Muscle of leg (tissue), 3 donors: ENCODE measurements at regions not wholly inside any gene's neighbourhood (a gene's known extent, or its start where the extent isn't known, plus 50 kb on each side); places are given as distances from the start of the nearest gene placed in this dataset.

Experiments
- DNase-seq: peaks from one replicate; pipeline ENCODE4 v3.0.0; 2013
- H3K27ac ChIP-seq: one replicate; pipeline ENCODE4 v1.5.1; 2013; ENCODE audit warnings: mild to moderate bottlenecking, low read length, control low read depth
- H3K27me3 ChIP-seq: one replicate; pipeline ENCODE4 v1.6.1; 2013; ENCODE audit warnings: low read length; ENCODE audit not compliant: control insufficient read depth, insufficient read depth
- H3K36me3 ChIP-seq: one replicate; pipeline ENCODE4 v1.6.1; 2013; ENCODE audit warnings: low read length; ENCODE audit not compliant: control insufficient read depth, insufficient read depth
- H3K4me1 ChIP-seq: one replicate; pipeline ENCODE4 v1.6.1; 2013; ENCODE audit warnings: low read length; ENCODE audit not compliant: control insufficient read depth, insufficient read depth
- H3K4me3 ChIP-seq: one replicate; pipeline ENCODE4 v1.5.1; 2013; ENCODE audit warnings: low read length, control low read depth
- H3K9me3 ChIP-seq: replicated peaks from 2 replicates; pipeline ENCODE4 v1.6.1; 2013; ENCODE audit warnings: low read depth, low read length; ENCODE audit not compliant: control insufficient read depth
- WGBS: methylation state at CpG from one replicate; pipeline ENCODE4 v1.1.5; 2013; ENCODE audit warnings: missing lambda C conversion rate; ENCODE audit not compliant: insufficient coverage; 5-methylcytosine and 5-hydroxymethylcytosine counted together

DNA sequence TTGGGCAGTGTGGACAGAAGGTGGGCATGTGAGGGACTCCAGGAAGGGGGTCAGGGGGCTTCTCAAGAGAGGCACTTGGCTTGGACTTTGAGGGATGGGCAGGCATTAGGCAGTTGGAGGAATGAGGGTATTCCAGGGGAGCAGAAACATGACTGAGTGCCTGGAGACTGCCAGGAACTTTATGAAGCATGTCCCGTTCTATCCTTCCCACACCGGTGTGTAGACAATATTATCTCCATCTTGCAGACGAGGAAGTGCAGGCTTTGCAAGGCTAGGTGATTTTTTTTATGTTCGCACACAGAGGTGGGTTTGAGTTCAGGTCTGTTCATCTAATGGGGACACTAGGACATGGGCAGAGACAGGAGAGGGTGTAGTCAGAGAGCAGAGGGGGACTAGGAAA, 162.7 kb downstream of the RPS24 start:
- peaks cover 15% of the 10 kb centered on the region for H3K27me3 ChIP-seq
- no peaks in the 10 kb centered on the region for H3K36me3 ChIP-seq
- no peak overlapping the region for H3K27ac ChIP-seq
- H3K9me3 ChIP-seq: peaks cover 11% of the 10 kb centered on the region
- 80% methylated on average over 1 of the region's 4 CpGs for WGBS
- peaks cover 3% of the 10 kb centered on the region for H3K4me1 ChIP-seq
- no peak for DNase-seq
- H3K4me3 ChIP-seq: no peak overlapping the region

GRCh38 chr10:78196964-78197363, 163.3 kb downstream of the RPS24 start:
- no peak for DNase-seq
- Histone ChIP-seq H3K36me3 (no peaks in the 10 kb centered on the region), H3K27ac (no peak overlapping the region), H3K4me3 (no peak overlapping the region), H3K9me3 (peaks cover 11% of the 10 kb centered on the region), H3K4me1 (peaks cover 3% of the 10 kb centered on the region), H3K27me3 (peaks cover 15% of the 10 kb centered on the region)
- WGBS: 73% methylated on average over 2 of the region's 2 CpGs

- Histone ChIP-seq H3K36me3 (no peaks in the 10 kb centered on the region), H3K27ac (no peak overlapping the region), H3K4me3 (no peak overlapping the region), H3K4me1 (peaks cover 3% of the 10 kb centered on the region), H3K27me3 (peaks cover 10% of the 10 kb centered on the region), H3K9me3 (peaks cover 11% of the 10 kb centered on the region)
- 71% methylated on average over 1 of the region's 2 CpGs for WGBS
- no peak for DNase-seq
These were observed 164.1 kb downstream of the RPS24 start for GRCh38 chr10:78197628-78198272.

DNA sequence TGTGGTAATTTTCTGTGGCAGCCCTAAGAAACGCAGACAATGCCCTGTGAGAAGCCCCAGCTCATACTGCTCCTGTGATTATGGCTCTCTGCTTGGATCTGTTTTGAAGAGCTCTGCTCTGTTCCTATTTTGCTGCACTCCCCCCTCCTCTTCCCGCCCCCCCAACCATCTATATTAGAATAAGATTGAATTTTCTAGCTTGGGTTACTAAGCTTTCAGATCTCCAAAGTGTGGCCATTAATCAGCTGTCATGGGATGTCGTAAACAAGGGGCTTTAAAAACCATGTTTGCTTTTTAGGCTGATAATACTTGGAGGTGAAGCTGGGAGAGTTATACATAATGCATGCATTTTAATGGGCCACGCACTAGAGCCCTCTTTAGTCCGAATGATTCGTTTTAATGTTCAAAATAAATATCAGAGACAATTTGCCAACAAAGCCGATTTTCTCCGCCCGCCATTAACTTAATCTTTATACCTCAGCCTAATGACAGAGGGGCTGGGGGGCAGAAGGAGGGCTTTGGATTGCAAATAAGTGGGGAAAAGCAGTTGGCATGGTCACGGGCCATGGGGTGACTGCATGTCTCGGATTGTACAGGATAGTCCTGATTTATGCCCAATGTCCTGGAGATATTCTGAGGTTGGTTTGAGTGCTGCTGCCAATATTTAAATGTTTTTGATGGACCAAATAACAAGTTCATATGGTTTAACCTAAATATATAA, 165.5 kb downstream of the RPS24 start:
- H3K4me3 ChIP-seq: no peak overlapping the region
- no peak overlapping the region for H3K27ac ChIP-seq
- H3K27me3 ChIP-seq: peaks cover 6% of the 10 kb centered on the region
- WGBS: 74% methylated on average over 2 of the region's 11 CpGs
- no peaks in the 10 kb centered on the region for H3K9me3 ChIP-seq
- H3K36me3 ChIP-seq: no peaks in the 10 kb centered on the region
- H3K4me1 ChIP-seq: peaks cover 3% of the 10 kb centered on the region
- no peak for DNase-seq

DNA sequence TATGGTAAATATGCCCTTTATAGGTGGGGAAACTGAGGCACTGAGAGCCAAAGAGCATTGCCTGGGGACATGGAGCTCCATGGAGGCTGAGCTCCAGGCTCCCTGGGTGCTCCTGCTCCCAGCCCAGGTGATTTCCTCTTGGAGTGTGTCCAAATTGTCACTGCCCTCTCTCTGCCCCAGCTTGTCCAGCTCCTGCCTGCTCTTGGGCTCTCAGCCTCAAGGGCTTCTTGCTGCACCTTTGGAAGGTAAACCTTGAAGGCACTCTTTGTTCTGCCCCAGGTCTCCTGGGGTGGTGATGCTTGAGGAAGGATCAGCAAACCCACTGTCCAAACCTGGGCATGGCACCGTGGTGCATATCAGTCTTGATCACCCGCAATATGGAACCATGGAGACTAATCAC, 166.1 kb downstream of the RPS24 start:
- no CpG with 5 or more reads among the region's 2 CpGs for WGBS
- no peak for DNase-seq
- Histone ChIP-seq H3K27ac (no peak overlapping the region), H3K27me3 (peaks cover 6% of the 10 kb centered on the region), H3K9me3 (no peaks in the 10 kb centered on the region), H3K4me3 (no peak overlapping the region), H3K36me3 (no peaks in the 10 kb centered on the region), H3K4me1 (peaks cover 7% of the 10 kb centered on the region)

DNA sequence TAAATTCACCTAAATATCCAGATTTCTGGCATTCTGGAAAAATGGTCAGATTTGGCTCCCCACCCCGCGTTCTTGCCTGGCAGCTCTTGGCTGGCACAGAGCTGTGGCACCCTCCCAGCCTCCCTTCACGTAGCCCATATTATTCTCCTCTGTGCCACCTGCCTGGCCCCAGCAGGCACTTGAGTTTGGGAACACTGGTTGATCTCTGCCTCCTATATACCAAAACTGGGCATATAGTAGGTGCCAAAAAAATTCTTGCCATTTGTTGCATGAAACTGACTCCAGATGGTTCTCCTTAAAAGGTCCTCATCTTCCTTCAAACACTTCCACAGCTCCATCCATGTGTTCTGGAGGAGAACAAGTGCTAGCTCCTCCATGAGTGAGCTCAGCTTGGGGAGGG, 167.0 kb downstream of the RPS24 start:
- H3K27ac ChIP-seq: no peak overlapping the region
- H3K4me3 ChIP-seq: no peak overlapping the region
- H3K27me3 ChIP-seq: peaks cover 6% of the 10 kb centered on the region
- DNase-seq: no peak
- no peaks in the 10 kb centered on the region for H3K9me3 ChIP-seq
- no peaks in the 10 kb centered on the region for H3K36me3 ChIP-seq
- WGBS: 87% methylated on average over 3 of the region's 3 CpGs
- peaks cover 4% of the 10 kb centered on the region for H3K4me1 ChIP-seq

GRCh38 chr10:78202386-78202785, 168.7 kb downstream of the RPS24 start:
- peaks cover 4% of the 10 kb centered on the region for H3K27me3 ChIP-seq
- no peak for DNase-seq
- WGBS: 61% methylated on average over 4 of the region's 4 CpGs
- H3K9me3 ChIP-seq: no peaks in the 10 kb centered on the region
- H3K36me3 ChIP-seq: no peaks in the 10 kb centered on the region
- H3K4me1 ChIP-seq: peaks cover 4% of the 10 kb centered on the region
- H3K4me3 ChIP-seq: no peak overlapping the region
- no peak overlapping the region for H3K27ac ChIP-seq

DNA sequence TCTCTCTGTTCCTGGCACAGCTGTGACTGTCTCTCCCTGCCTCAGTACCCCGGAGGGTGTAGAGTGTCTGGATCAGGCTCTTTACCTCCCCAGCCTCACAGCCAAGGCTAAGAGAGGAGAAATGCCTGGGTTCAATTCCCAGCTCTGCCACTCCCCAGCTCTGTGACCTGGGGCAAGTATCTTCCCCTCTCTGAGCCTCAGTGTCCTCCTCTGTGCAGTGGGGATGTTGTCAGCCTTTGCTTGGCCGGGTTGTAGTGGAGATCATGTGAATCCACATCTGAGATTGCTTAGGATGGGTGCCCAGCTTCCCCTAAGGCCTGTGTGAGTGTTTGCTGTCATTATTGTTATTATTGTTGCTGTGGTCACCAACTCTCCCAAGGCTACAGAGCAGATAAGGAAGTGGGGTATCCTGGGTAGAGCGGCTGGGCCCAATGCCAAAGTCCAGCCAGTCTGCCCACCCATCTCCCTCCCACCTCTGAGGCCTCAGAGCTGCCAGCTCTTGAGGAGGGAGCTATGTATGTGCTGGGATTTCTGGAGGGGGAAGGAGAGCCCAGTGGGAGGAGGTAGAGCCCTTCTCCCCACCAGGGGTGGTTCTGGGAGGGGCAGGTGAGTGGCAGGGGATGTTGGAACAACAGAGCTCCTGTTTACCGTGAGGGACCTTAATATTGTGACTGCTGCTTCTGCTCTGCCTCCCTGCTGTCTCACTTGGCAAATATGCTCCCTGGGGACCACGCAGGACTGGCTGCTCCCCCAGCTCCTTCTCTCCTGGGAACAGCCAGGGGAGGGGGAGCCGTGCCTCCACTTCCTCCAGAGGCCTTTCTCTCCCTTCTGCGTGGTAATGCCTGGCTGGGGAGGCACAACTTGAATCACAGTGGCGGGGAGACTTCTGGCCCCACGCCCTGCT, 170.5 kb downstream of the RPS24 start:
- H3K36me3 ChIP-seq: no peaks in the 10 kb centered on the region
- 61% methylated on average over 2 of the region's 9 CpGs for WGBS
- H3K4me1 ChIP-seq: peaks cover 4% of the 10 kb centered on the region
- peaks cover 4% of the 10 kb centered on the region for H3K27me3 ChIP-seq
- H3K27ac ChIP-seq: no peak overlapping the region
- H3K4me3 ChIP-seq: no peak overlapping the region
- no peaks in the 10 kb centered on the region for H3K9me3 ChIP-seq
- peak; percentile 33 for DNase-seq

- Histone ChIP-seq H3K4me1 (peaks cover 4% of the 10 kb centered on the region), H3K27ac (no peak overlapping the region), H3K36me3 (no peaks in the 10 kb centered on the region), H3K9me3 (no peaks in the 10 kb centered on the region), H3K27me3 (no peaks in the 10 kb centered on the region), H3K4me3 (no peak overlapping the region)
- no peak for DNase-seq
- 60% methylated on average over 5 of the region's 5 CpGs for WGBS
These were observed 171.9 kb downstream of the RPS24 start for GRCh38 chr10:78205457-78206016.

DNA sequence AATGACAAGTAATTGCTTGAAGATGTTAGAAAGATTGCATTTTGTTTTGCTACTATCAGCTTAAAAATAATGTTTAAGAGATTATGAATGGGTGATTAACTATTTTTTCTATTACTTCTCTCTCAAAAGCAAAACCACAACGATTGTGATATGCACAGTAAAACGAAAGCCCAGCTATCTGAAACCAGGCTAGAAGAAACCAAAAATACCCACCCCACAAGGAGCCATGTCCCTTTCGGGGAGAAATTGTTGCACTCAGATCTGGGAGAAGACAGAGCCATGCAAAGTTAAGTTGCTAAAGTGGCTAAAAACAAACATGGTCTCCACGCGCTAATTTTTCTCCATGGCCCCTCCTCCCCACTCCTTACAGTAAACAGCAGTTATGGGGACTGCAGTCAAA, 173.6 kb downstream of the RPS24 start:
- Histone ChIP-seq H3K4me3 (no peak overlapping the region), H3K4me1 (peaks cover 11% of the 10 kb centered on the region), H3K9me3 (no peaks in the 10 kb centered on the region), H3K27ac (no peak overlapping the region), H3K36me3 (no peaks in the 10 kb centered on the region), H3K27me3 (no peaks in the 10 kb centered on the region)
- 60% methylated on average over 1 of the region's 5 CpGs for whole genome bisulfite sequencing
- no peak for DNase-seq
